CD8-positive, alpha-beta memory T cell (primary cell): ENCODE measurements at regions not wholly inside any gene's neighbourhood (a gene's known extent, or its start where the extent isn't known, plus 50 kb on each side); places are given as distances from the start of the nearest gene placed in this dataset.
"Not testable (repeated sequence)": the region's sequence is repeated elsewhere in the genome, so short reads cannot be mapped to it uniquely, and the experiment has no call there.

Source experiments
- CTCF ChIA-PET: fragments of 350-600 bp; sonication (Branson Sonifier 250); formaldehyde crosslinking; loops from one replicate; lab custom pipeline; 2021; ENCODE audit warnings: antibody characterized with exemption; lab: Charles Lee
- POLR2A ChIA-PET: fragments of 350-600 bp; sonication (Branson Sonifier 250); formaldehyde crosslinking; loops from one replicate; lab custom pipeline; 2021; ENCODE audit warnings: antibody characterized with exemption; lab: Charles Lee
- DNase-seq, 5 donors: peaks; one replicate each; pipeline versions ENCODE4 v3.0.0 to v3.0.0-alpha.2; 2020 to 2022; ENCODE audit warnings: mixed read lengths in 1 of 5
- H3K27ac ChIP-seq: one replicate; pipeline ENCODE4 v1.7.0; 2013; ENCODE audit warnings: low read depth, mild to moderate bottlenecking, low read length, moderate library complexity
- H3K27me3 ChIP-seq: 2 replicates; pipeline ENCODE4 v1.7.0; 2013; ENCODE audit warnings: low read length, mild to moderate bottlenecking; ENCODE audit not compliant: insufficient read depth, poor library complexity, severe bottlenecking
- H3K36me3 ChIP-seq: 2 replicates; pipeline ENCODE4 v1.7.0; 2013; ENCODE audit warnings: mild to moderate bottlenecking, low read length, moderate library complexity; ENCODE audit not compliant: insufficient read depth
- H3K4me1 ChIP-seq: 2 replicates; pipeline ENCODE4 v1.7.0; 2013; ENCODE audit warnings: mild to moderate bottlenecking, low read length, moderate library complexity; ENCODE audit not compliant: insufficient read depth
- H3K4me3 ChIP-seq: 2 replicates; pipeline ENCODE4 v1.7.0; 2013; ENCODE audit warnings: mild to moderate bottlenecking, low read length
- H3K9me3 ChIP-seq: 2 replicates; pipeline ENCODE4 v1.7.0; 2013; ENCODE audit warnings: mild to moderate bottlenecking, low read length
- H3K27ac Mint-ChIP-seq, 8 donors: one replicate each; pipeline ENCODE4 v1.8.0; 2020 to 2021; ENCODE audit warnings: mixed read lengths in 8 of 8, mild to moderate bottlenecking in 6 of 8, inconsistent platforms in 3 of 8, moderate library complexity in 3 of 8
- H3K27me3 Mint-ChIP-seq, 2 donors: one replicate each; pipeline ENCODE4 v1.8.0; 2020 to 2021; ENCODE audit warnings: mixed read lengths in 2 of 2, mild to moderate bottlenecking in 1 of 2, moderate library complexity in 1 of 2
- H3K36me3 Mint-ChIP-seq, 3 donors: one replicate each; pipeline ENCODE4 v1.8.0; 2020 to 2021; ENCODE audit warnings: mixed read lengths in 3 of 3, inconsistent platforms in 1 of 3, mild to moderate bottlenecking in 1 of 3
- H3K4me1 Mint-ChIP-seq, 3 donors: one replicate each; pipeline ENCODE4 v1.8.0; 2020 to 2021; ENCODE audit warnings: mixed read lengths in 3 of 3, inconsistent platforms in 1 of 3, mild to moderate bottlenecking in 1 of 3
- H3K4me3 Mint-ChIP-seq, 7 donors: one replicate each; pipeline ENCODE4 v1.8.0; 2020 to 2021; ENCODE audit warnings: mixed read lengths in 7 of 7, mild to moderate bottlenecking in 6 of 7, moderate library complexity in 4 of 7, inconsistent platforms in 2 of 7
- H3K9me3 Mint-ChIP-seq, 5 donors: one replicate each; pipeline ENCODE4 v1.8.0; 2020 to 2022; ENCODE audit warnings: mixed read lengths in 5 of 5, mild to moderate bottlenecking in 3 of 5, moderate library complexity in 2 of 5, inconsistent platforms in 1 of 5

DNA sequence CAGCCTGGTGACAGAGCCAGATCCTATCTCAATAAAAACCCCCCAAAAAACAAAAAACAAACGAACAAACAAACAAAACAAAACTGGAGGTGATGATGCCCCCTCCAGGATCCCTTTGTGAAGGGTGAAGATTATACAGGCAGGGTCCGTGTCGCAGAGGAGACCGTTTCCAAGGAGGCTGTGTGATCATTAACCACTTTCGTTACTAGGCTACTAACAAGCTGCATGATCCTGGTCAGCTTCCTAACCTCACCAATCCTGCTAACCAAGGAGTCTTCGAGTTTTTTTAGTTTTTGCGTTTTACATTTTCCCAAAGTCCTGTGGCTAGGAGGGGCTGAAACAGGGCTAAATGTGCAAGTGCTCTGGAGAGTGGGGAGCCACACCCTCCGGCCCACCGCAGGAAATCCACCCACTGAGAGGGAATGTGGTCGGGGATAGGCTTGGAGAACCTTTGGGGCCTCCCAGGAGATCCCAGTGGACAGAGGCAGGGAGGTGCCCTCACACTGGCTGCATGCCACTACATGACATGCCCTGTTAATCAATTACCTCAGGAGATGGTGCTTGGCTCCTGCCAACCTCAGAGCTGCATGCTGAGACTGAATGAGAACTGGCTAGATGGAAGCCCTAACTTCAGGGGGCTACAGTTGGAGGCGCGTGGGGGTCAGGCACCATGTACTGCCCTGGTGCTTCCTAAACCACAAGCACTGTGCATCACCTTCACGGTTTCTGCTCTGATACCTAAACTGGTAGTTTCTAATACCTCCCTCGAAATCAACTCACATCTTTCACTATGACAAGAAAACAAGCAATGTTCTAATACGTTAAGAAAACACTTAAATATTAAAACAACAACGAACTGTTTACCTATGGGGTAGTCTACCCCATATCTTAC lies 67.5 kb upstream of the RGPD5 start:
- Histone ChIP-seq H3K4me3 (no peak overlapping the region), H3K27me3 (no peaks in the 10 kb centered on the region), H3K4me1 (no peaks in the 10 kb centered on the region), H3K27ac (no peak overlapping the region), H3K9me3 (no peaks in the 10 kb centered on the region), H3K36me3 (no peaks in the 10 kb centered on the region)
- Mint-ChIP-seq H3K36me3 (no peaks in the 10 kb centered on the region), H3K4me3 (no peak overlapping the region), H3K27ac (no peak overlapping the region), H3K9me3 (peaks cover 0 to 2% (median 0%) of the 10 kb centered on the region in 5 donors), H3K4me1 (no peaks in the 10 kb centered on the region), H3K27me3 (peaks cover 8 to 23% of the 10 kb centered on the region in 2 donors)
- ChIA-PET CTCF (no interaction called here), POLR2A (no interaction called here)
- no peak for DNase-seq

DNA sequence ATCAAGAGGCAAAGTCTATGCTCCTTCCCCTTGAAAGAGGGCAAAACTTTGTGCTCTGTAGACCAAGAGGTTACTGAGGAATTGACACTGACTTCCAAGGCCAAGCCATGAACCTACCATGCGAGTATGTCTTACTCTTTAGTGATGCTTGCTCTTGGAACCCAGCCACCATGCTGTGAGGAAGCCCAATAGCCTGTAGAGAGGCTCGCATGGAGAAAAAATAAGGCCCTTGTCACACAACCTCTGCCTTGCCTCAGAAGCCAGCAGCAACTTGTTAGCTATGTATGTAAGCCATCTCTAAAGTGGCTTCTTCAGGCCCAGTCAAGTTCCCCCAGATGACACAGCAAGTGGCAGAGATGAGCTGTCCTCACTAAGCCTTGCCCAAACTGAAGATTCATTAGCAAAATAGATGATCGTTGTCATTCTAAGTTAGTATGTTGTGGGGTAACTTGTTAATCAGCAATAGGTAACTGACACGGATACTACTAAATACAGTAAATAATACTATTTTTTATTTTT lies 66.1 kb upstream of the RGPD5 start:
- ChIA-PET POLR2A (no interaction called here), CTCF (no interaction called here)
- no peak for DNase-seq
- Mint-ChIP-seq H3K9me3 (peaks cover 0 to 2% (median 0%) of the 10 kb centered on the region in 5 donors), H3K36me3 (no peaks in the 10 kb centered on the region), H3K4me1 (no peaks in the 10 kb centered on the region), H3K27ac (no peak overlapping the region), H3K4me3 (no peak overlapping the region), H3K27me3 (peaks cover 11 to 28% of the 10 kb centered on the region in 2 donors)
- H3K27me3 ChIP-seq: no peaks in the 10 kb centered on the region
- no peak overlapping the region for H3K27ac ChIP-seq
- no peaks in the 10 kb centered on the region for H3K4me1 ChIP-seq
- H3K4me3 ChIP-seq: no peak overlapping the region
- H3K9me3 ChIP-seq: no peaks in the 10 kb centered on the region
- H3K36me3 ChIP-seq: no peaks in the 10 kb centered on the region

DNA sequence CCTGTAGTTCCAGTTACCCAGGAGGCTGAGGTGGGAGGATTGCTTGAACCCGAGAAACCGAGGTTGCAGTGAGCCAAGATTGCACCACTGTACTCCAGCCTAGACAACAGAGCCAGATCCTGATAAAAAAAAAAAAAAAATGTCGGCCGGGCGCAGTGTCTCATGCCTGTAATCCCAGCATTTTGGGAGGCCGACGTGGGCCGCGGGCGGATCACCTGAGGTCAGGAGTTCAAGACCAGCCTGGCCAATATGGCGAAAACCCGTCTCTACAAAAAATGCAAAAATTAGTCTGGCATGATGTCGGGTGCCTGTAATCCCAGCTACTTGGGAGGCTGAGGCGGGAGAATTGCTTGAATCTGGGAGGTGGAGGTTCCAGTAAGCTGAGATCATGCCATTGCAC lies 60.4 kb upstream of the RGPD5 start:
- H3K27me3 Mint-ChIP-seq: peaks cover 9 to 20% of the 10 kb centered on the region in 2 donors
- H3K9me3 ChIP-seq, CTCF ChIA-PET, H3K27me3 ChIP-seq, H3K36me3 Mint-ChIP-seq, H3K27ac Mint-ChIP-seq, H3K4me3 Mint-ChIP-seq, H3K36me3 ChIP-seq, DNase-seq, H3K4me3 ChIP-seq, H3K9me3 Mint-ChIP-seq, H3K27ac ChIP-seq, H3K4me1 Mint-ChIP-seq, H3K4me1 ChIP-seq, POLR2A ChIA-PET: not testable (repeated sequence)

DNA sequence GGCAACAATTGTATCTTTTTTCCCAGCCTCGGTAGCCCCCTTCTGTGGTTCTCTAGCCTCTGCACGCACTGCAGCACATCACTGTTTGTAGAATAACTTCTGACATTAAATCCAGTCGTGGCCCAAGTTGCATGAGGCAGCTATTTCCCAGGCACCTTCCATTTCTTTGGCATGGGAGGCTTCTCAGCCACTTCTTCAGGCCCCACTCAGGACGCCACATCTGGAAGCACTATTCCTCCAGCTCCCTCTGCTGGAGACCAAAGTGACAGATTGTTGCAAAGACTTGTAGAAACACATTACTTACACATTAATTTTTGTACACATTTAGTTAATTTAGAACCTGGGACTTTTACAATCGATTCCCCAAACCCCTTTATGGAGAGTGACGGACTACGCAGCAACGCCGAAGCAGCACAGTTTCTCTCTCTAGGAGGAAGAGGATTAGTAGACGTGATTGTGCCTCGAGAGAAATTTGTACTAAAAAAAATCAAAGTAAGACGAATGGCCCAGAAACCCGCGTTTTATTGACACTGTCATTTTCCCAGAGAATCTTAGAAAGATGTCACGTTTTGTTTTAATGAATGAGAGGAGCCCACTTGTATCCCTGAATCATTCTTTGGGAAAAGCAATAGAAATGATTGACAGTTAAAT lies 57.8 kb upstream of the RGPD5 start:
- H3K36me3 Mint-ChIP-seq: no peaks in the 10 kb centered on the region
- Histone ChIP-seq H3K36me3 (no peaks in the 10 kb centered on the region), H3K27me3 (no peaks in the 10 kb centered on the region), H3K4me1 (no peaks in the 10 kb centered on the region), H3K27ac (no peak overlapping the region), H3K9me3 (no peaks in the 10 kb centered on the region), H3K4me3 (no peak overlapping the region)
- no peaks in the 10 kb centered on the region for H3K4me1 Mint-ChIP-seq
- no peak overlapping the region for H3K27ac Mint-ChIP-seq
- H3K4me3 Mint-ChIP-seq: no peak overlapping the region
- no peak for DNase-seq
- peaks cover 4 to 20% of the 10 kb centered on the region in 2 donors for H3K27me3 Mint-ChIP-seq
- CTCF ChIA-PET: no interaction called here
- peaks cover 0 to 1% (median 0%) of the 10 kb centered on the region in 5 donors for H3K9me3 Mint-ChIP-seq
- POLR2A ChIA-PET: no interaction called here
